Activated CD8-positive, alpha-beta memory T cell treated with anti-CD3 and anti-CD28 coated beads for 4 hours (primary cell): ENCODE measurements at regions not wholly inside any gene's neighbourhood (a gene's known extent, or its start where the extent isn't known, plus 50 kb on each side); places are given as distances from the start of the nearest gene placed in this dataset.
"Not testable (repeated sequence)": the region's sequence is repeated elsewhere in the genome, so short reads cannot be mapped to it uniquely, and the experiment has no call there.

Source experiments
- DNase-seq, 2 donors: peaks; one replicate each; pipeline ENCODE4 v3.0.0-alpha.2; 2020; ENCODE audit warnings: low read depth in 2 of 2

GRCh38 chr2:88802026-88802425 is 110.6 kb downstream of the RPIA start:
- not testable (repeated sequence) for DNase-seq

- DNase-seq, result no peak
Observed at GRCh38 chr2:88807237-88807962, 115.9 kb downstream of the RPIA start.

GRCh38 chr2:88808083-88808482 is 116.6 kb downstream of the RPIA start:
- DNase-seq, result no peak

- DNase-seq, result no peak
Observed at GRCh38 chr2:88808652-88809051, 117.2 kb downstream of the RPIA start.

- DNase-seq, result no peak
Observed at GRCh38 chr2:88809216-88809615, 117.7 kb downstream of the RPIA start.

- DNase-seq, result no peak
Observed at GRCh38 chr2:88810017-88810416, 118.5 kb downstream of the RPIA start.

GRCh38 chr2:88810488-88810887 is 119.0 kb downstream of the RPIA start:
- DNase-seq, result no peak

GRCh38 chr2:88811233-88811632 is 119.8 kb downstream of the RPIA start:
- DNase-seq, result no peak

GRCh38 chr2:88811681-88812080 is 120.2 kb downstream of the RPIA start:
- DNase-seq, result no peak

GRCh38 chr2:88813612-88814011 is 122.1 kb downstream of the RPIA start:
- DNase-seq, result no peak

- DNase-seq, result no peak
Observed at GRCh38 chr2:88815282-88815681, 123.8 kb downstream of the RPIA start.

GRCh38 chr2:88815697-88816096 is 124.2 kb downstream of the RPIA start:
- no peak for DNase-seq

- no peak for DNase-seq
Observed at GRCh38 chr2:88818381-88818780, 126.9 kb downstream of the RPIA start.

GRCh38 chr2:88824951-88825350 is 133.5 kb downstream of the RPIA start:
- DNase-seq, result no peak

- no peak for DNase-seq
Observed at GRCh38 chr2:88826399-88826798, 134.9 kb downstream of the RPIA start.

GRCh38 chr2:88827821-88828220 is 136.3 kb downstream of the RPIA start:
- DNase-seq, result no peak

- DNase-seq, result no peak
Observed at GRCh38 chr2:88828397-88829137, 137.1 kb downstream of the RPIA start.

GRCh38 chr2:88829607-88830463 is 138.4 kb downstream of the RPIA start:
- no peak for DNase-seq

- no peak for DNase-seq
Observed at GRCh38 chr2:88831071-88831791, 139.8 kb downstream of the RPIA start.

- peak in 1 of 2 donors; percentile 4 for DNase-seq
Observed at GRCh38 chr2:88831792-88832248, 140.3 kb downstream of the RPIA start.

- no peak for DNase-seq
Observed at GRCh38 chr2:88832311-88832991, 141.0 kb downstream of the RPIA start.
